Left lung (tissue), 4 donors: ENCODE measurements at regions not wholly inside any gene's neighbourhood (a gene's known extent, or its start where the extent isn't known, plus 50 kb on each side); places are given as distances from the start of the nearest gene placed in this dataset.

ENCODE experiments used
- ATAC-seq: fragments of 200-7000 bp; cut with Tn5 transposase; one replicate; pipeline ENCODE4 v1.9.1; 2020; ENCODE audit warnings: moderate library complexity
- DNase-seq, 4 donors: peaks; one replicate each; pipeline ENCODE4 v3.0.0-alpha.2; 2013 to 2020
- H3K27ac ChIP-seq, 2 donors: fragments of 200-600 bp; sonication (generic) in 1 of 2; one replicate each; pipeline versions ENCODE4 v1.5.0 to v1.8.0; 2020 to 2021
- H3K27me3 ChIP-seq, 2 donors: fragments of 200-600 bp; sonication (generic) in 1 of 2; one replicate each; pipeline versions ENCODE4 v1.5.0 to v1.8.0; 2020 to 2021
- H3K36me3 ChIP-seq, 2 donors: fragments of 200-600 bp; sonication (generic) in 1 of 2; one replicate each; pipeline versions ENCODE4 v1.5.0 to v1.8.0; 2020 to 2021
- H3K4me1 ChIP-seq, 2 donors: fragments of 200-600 bp; one replicate each; pipeline ENCODE4 v1.8.0; 2021
- H3K4me3 ChIP-seq, 2 donors: fragments of 200-600 bp; sonication (generic) in 1 of 2; one replicate each; pipeline versions ENCODE4 v1.5.0 to v1.8.0; 2020 to 2021; ENCODE audit warnings: mild to moderate bottlenecking in 1 of 2
- H3K9me3 ChIP-seq, 2 donors: fragments of 200-600 bp; sonication (generic) in 1 of 2; one replicate each; pipeline versions ENCODE4 v1.5.0 to v1.8.0; 2020 to 2021
- CTCF ChIP-seq, 2 donors: fragments of 200-600 bp; sonication (generic) in 1 of 2; IDR thresholded peaks; one replicate each; pipeline versions ENCODE4 v1.5.0 to v1.8.0; 2021; ENCODE audit warnings: antibody characterized with exemption in 2 of 2
- intact Hi-C, 2 donors: fragments of 100-400 bp; cut with DNase I; formaldehyde crosslinking; loops; one replicate each; pipeline versions ENCODE4 v1.11.2 to v1.14.2; 2022
- donor health status: DM: no; HTN: yes; CAD: no.
- donor health status: DM: no; HTN: no; CAD: no.

DNA sequence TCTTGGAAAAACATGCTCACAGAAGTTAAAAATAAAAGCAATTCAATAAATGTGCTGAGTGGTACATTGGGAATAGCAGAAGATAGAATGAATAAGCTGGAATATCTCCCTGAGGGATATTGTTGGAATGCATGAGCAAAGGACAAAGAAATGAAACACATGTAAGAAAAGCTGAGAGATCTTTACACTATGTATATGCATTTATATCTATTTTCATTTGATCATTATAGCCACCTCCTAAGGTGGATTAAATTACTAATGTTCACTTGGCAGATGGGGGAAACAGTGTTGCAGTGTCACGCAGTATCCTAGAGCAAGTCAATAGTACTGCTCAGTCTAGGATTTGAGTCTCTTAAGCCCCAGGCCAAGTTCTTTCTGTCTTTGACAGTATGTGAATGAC lies 542.0 kb upstream of the MARCKS start:
- intact Hi-C loops = no loop called here
- Histone ChIP-seq H3K4me1 (no peaks in the 10 kb centered on the region), H3K4me3 (no peak overlapping the region), H3K9me3 (no peaks in the 10 kb centered on the region), H3K36me3 (no peaks in the 10 kb centered on the region), H3K27ac (no peak overlapping the region), H3K27me3 (no peaks in the 10 kb centered on the region)
- no peak for TF ChIP-seq CTCF (IDR thresholded peaks at IDR 0.05)
- ATAC-seq (no peak), DNase-seq (no peak)

- H3K36me3 ChIP-seq = no peaks in the 10 kb centered on the region
- no peaks in the 10 kb centered on the region for H3K4me1 ChIP-seq
- H3K27ac ChIP-seq = no peak overlapping the region
- intact Hi-C loops = no loop called here
- no peaks in the 10 kb centered on the region for H3K9me3 ChIP-seq
- TF ChIP-seq CTCF (IDR thresholded peaks at IDR 0.05) = no peak
- ATAC-seq (peak; percentile 16), DNase-seq (no peak)
- no peaks in the 10 kb centered on the region for H3K27me3 ChIP-seq
- no peak overlapping the region for H3K4me3 ChIP-seq
Observed at GRCh38 chr6:113315879-113316278, 541.3 kb upstream of the MARCKS start.

DNA sequence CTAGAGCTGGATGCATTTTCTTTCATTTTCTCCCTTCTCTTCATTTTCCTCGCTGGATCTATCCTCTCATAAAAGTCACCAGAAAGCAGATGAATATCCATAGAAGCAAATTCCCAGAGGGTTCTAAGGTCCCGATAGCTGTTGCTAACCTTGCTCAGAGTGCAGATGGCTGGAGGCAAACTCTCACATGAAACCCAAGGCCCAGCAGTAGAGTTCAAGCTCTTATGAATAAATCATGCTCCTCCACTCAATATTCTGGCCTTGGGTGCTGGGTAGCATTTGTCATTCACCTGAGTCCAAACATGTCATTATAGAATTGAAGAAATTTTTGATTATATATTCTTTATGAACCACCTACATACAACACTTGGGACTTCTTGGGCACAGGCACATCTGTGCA lies 539.7 kb upstream of the MARCKS start:
- H3K4me3 ChIP-seq = no peak overlapping the region
- H3K27ac ChIP-seq = no peak overlapping the region
- DNase-seq = no peak
- intact Hi-C loops = no loop called here
- no peaks in the 10 kb centered on the region for H3K9me3 ChIP-seq
- TF ChIP-seq CTCF (IDR thresholded peaks at IDR 0.05) = no peak
- no peaks in the 10 kb centered on the region for H3K4me1 ChIP-seq
- no peaks in the 10 kb centered on the region for H3K27me3 ChIP-seq
- no peak for ATAC-seq
- H3K36me3 ChIP-seq = no peaks in the 10 kb centered on the region

DNA sequence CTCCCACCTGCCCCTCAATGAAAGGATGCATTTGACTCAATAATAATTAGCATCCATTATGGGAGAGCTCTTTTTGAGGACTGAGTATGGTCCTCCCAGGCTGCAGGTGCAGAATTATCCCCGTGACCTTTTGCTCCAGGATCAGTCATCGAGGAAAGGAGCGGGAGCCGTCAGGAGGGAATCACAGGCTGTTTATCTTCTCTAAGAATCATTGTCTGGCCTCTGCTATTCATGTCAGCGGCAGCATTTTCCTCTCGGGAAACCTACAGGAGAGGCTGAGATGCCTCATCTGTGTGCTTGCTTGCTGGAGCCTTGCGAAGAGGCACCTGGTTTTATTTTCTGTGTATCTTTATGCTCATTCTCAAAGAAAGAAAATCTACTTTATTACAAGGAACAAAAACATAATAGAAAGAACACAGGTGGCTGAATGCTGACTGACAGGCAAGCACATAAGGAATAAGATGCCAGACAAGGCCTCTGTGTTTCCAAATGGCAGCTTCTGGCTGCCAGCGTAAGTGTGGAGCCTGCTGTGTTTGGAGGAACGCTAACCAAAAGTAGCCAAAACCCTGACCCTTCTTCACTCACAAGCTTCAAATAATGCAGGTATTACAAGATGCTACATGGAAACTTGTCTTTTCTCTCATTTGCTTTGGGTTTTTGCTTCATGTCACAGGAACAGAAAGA lies 539.1 kb upstream of the MARCKS start:
- H3K4me3 ChIP-seq = no peak overlapping the region
- H3K4me1 ChIP-seq = no peaks in the 10 kb centered on the region
- DNase-seq (no peak), ATAC-seq (no peak)
- no peaks in the 10 kb centered on the region for H3K36me3 ChIP-seq
- TF ChIP-seq CTCF (IDR thresholded peaks at IDR 0.05) = no peak
- intact Hi-C loops = no loop called here
- no peaks in the 10 kb centered on the region for H3K27me3 ChIP-seq
- no peaks in the 10 kb centered on the region for H3K9me3 ChIP-seq
- H3K27ac ChIP-seq = no peak overlapping the region

DNA sequence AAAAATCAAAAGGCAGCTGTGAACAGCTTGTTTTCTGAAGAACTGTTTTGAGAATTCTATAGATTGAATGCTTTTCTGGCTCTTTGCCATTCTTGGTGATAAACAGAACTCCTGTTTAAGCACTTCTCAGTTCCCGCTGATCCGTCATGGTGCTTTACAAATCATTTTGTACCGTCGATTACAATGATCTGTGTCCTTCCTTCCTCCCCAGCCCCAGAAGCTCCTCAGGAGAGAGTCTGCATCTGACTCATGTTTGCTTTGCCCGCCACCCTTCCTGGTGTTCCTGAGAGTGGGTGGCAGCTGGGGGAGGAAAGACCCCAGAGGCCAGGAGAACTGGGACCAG lies 538.6 kb upstream of the MARCKS start:
- intact Hi-C loops = no loop called here
- no peak overlapping the region for H3K27ac ChIP-seq
- no peaks in the 10 kb centered on the region for H3K9me3 ChIP-seq
- no peak overlapping the region for H3K4me3 ChIP-seq
- no peaks in the 10 kb centered on the region for H3K36me3 ChIP-seq
- ATAC-seq (no peak), DNase-seq (no peak)
- TF ChIP-seq CTCF (IDR thresholded peaks at IDR 0.05) = no peak
- H3K27me3 ChIP-seq = no peaks in the 10 kb centered on the region
- H3K4me1 ChIP-seq = no peaks in the 10 kb centered on the region
